ENCODE measurements at regions not wholly inside any gene's neighbourhood (a gene's known extent, or its start where the extent isn't known, plus 50 kb on each side); places are given as distances from the start of the nearest gene placed in this dataset.

DNA sequence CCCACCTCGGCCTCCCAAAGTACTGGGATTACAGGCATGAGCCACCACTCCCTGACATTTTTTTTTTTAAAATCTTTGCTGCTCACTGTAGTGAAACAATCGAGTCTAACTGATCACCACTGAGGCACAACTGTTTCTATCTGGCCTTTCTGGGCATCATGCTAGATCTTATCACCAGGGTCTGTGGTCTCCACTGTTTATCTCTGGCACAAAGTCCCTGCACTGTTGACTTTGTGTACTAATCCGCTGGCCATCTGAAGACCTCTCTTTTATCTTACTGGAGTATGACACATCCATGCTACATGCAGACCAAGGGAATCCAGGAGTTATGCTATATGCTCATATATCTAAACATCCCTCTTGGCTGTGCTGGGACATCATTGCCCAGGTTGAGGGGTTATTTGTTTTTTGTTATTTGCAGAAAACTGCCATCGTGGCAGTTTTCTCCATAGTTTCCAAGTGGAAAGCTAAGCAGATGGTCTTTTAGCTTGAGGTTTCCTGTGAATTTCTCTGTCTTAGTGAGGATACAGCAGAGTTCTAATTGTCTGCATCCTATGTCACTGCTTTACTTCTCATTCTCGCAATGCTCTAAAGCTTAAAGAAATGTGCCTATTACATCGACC is 456.9 kb downstream of the CCER1 start:
- TF ChIP-seq EZH2 (IDR thresholded peaks at IDR 0.05; ENCODE audit: borderline replicate concordance, low read length), result no peak
- TF ChIP-seq, protein P1, sequence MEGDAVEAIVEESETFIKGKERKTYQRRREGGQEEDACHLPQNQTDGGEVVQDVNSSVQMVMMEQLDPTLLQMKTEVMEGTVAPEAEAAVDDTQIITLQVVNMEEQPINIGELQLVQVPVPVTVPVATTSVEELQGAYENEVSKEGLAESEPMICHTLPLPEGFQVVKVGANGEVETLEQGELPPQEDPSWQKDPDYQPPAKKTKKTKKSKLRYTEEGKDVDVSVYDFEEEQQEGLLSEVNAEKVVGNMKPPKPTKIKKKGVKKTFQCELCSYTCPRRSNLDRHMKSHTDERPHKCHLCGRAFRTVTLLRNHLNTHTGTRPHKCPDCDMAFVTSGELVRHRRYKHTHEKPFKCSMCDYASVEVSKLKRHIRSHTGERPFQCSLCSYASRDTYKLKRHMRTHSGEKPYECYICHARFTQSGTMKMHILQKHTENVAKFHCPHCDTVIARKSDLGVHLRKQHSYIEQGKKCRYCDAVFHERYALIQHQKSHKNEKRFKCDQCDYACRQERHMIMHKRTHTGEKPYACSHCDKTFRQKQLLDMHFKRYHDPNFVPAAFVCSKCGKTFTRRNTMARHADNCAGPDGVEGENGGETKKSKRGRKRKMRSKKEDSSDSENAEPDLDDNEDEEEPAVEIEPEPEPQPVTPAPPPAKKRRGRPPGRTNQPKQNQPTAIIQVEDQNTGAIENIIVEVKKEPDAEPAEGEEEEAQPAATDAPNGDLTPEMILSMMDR (conservative IDR thresholded peaks at IDR 0.05 in 1 of 2, IDR thresholded peaks at IDR 0.05 in 1 of 2; ENCODE audit: extremely low read depth in 1 of 2, insufficient read depth in 1 of 2, low read depth in 1 of 2, low read length in 2 of 2), result no peak
